PC-9 (cell line): ENCODE measurements at regions not wholly inside any gene's neighbourhood (a gene's known extent, or its start where the extent isn't known, plus 50 kb on each side); places are given as distances from the start of the nearest gene placed in this dataset.

Experiments
- BruUV-seq: library from RNA; stranded (reverse); fragments of 400-500 nt; replicated peaks from 2 replicates; lab custom pipeline; 2021; lab: Mats Ljungman, UMichigan
- CTCF ChIA-PET: fragments of 300-600 bp; sonication (Branson Sonifier 250); formaldehyde crosslinking; loops from one replicate; lab custom pipeline; 2022; ENCODE audit warnings: antibody characterized with exemption; lab: Charles Lee
- POLR2A ChIA-PET: fragments of 300-600 bp; sonication (Branson Sonifier 250); formaldehyde crosslinking; loops from one replicate; lab custom pipeline; 2022; ENCODE audit warnings: antibody characterized with exemption; ENCODE audit not compliant: unreplicated experiment; lab: Charles Lee
- DNase-seq, 2 experiments: peaks; one replicate each; pipeline versions ENCODE4 v3.0.0 to v3.0.0-alpha.2; 2015 to 2022; ENCODE audit warnings: mixed read lengths in 1 of 2
- H2AFZ ChIP-seq: fragments of 200-600 bp; sonication (generic); 2 replicates; pipeline ENCODE4 v1.8.1; 2017; ENCODE audit warnings: antibody characterized with exemption
- H3F3A ChIP-seq: fragments of 200-600 bp; sonication (generic); 2 replicates; pipeline ENCODE4 v1.8.1; 2017; ENCODE audit warnings: antibody characterized with exemption, mild to moderate bottlenecking, low read depth; ENCODE audit not compliant: insufficient read depth
- H3K27ac ChIP-seq: fragments of 200-600 bp; sonication (generic); 2 replicates; pipeline ENCODE4 v1.6.1; 2016; ENCODE audit warnings: mixed run types
- H3K27me3 ChIP-seq: fragments of 200-600 bp; sonication (generic); 2 replicates; pipeline ENCODE4 v1.6.1; 2016; ENCODE audit warnings: low read depth, mixed run types; ENCODE audit not compliant: insufficient read depth
- H3K36me3 ChIP-seq: fragments of 200-600 bp; sonication (generic); 2 replicates; pipeline ENCODE4 v1.6.1; 2016; ENCODE audit warnings: low read depth, mixed run types
- H3K4me1 ChIP-seq: fragments of 200-600 bp; sonication (generic); replicated peaks from 2 replicates; pipeline ENCODE4 v1.6.1; 2016; ENCODE audit warnings: mixed run types; ENCODE audit not compliant: insufficient read depth
- H3K4me2 ChIP-seq: fragments of 200-600 bp; sonication (generic); 2 replicates; pipeline ENCODE4 v1.6.1; 2017; ENCODE audit warnings: mixed run types
- H3K4me3 ChIP-seq: fragments of 200-600 bp; sonication (generic); 2 replicates; pipeline ENCODE4 v1.6.1; 2016; ENCODE audit warnings: mixed run types
- H3K79me2 ChIP-seq: fragments of 200-600 bp; sonication (generic); 2 replicates; pipeline ENCODE4 v1.6.1; 2017; ENCODE audit warnings: low read depth, mixed run types
- H3K9me2 ChIP-seq: fragments of 200-600 bp; sonication (generic); 2 replicates; pipeline ENCODE4 v1.8.1; 2017; ENCODE audit warnings: mild to moderate bottlenecking; ENCODE audit not compliant: insufficient read depth
- H3K9me3 ChIP-seq: fragments of 200-600 bp; sonication (generic); 2 replicates; pipeline ENCODE4 v1.8.1; 2016; ENCODE audit warnings: low read depth; ENCODE audit not compliant: insufficient read depth
- H4K20me1 ChIP-seq: fragments of 200-600 bp; sonication (generic); 2 replicates; pipeline ENCODE4 v1.8.1; 2017; ENCODE audit not compliant: insufficient read depth
- EZH2 ChIP-seq: fragments of 200-600 bp; sonication (generic); IDR thresholded peaks from 2 replicates; pipeline ENCODE4 v1.8.0; 2017; ENCODE audit warnings: antibody characterized with exemption, low read depth
- intact Hi-C: fragments of 100-400 bp; cut with micrococcal nuclease; formaldehyde crosslinking; loops from one replicate; pipeline ENCODE4 v1.10.0; 2022; ENCODE audit not compliant: unreplicated experiment
- TF ChIP-seq, protein P1 (sequence below): fragments of 200-600 bp; sonication (generic); conservative IDR thresholded peaks from 2 replicates; pipeline ENCODE4 v1.6.1; 2017; ENCODE audit warnings: mixed run types, antibody characterized with exemption, mild to moderate bottlenecking, moderate library complexity

GRCh38 chr9:79164406-79164805, 407.4 kb upstream of the TLE4 start:
- DNase-seq: no peak
- POLR2A ChIA-PET: no interaction called here

DNA sequence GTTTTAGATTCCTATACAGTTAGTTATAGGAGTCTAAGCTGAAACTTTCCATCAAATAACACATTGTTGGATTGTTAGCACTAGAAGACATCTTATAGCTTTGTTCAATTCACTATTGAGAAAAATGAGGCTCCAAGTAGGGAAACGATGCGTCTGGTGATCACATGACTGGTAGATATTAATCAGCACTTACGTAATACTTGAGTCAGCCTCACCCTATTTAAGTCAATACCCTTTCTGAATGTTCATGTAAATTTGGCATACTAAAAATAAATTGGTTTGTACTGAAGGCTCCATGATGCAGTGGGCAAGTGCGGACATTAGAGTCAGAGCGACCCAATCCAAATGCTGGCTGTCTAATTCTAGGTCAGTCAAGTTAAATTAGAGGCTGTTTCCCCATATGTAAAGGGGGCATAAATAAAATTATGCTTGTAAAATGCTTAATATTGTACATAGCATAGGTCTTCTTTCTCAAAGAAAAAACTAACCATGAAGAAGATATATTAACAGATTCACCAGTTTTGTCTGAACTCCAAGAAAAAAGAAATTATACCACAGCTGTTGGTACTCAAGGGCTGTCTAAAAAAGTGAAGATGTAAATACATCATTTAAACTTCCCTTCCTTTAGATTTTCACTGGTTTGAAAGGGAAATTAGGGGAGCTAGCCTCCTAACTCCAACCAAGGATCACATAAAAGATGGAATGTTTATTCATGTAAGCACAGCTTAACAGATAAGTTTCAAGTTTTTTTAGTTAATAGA, 406.6 kb upstream of the TLE4 start:
- no peak for TF ChIP-seq EZH2
- TF ChIP-seq, protein P1, sequence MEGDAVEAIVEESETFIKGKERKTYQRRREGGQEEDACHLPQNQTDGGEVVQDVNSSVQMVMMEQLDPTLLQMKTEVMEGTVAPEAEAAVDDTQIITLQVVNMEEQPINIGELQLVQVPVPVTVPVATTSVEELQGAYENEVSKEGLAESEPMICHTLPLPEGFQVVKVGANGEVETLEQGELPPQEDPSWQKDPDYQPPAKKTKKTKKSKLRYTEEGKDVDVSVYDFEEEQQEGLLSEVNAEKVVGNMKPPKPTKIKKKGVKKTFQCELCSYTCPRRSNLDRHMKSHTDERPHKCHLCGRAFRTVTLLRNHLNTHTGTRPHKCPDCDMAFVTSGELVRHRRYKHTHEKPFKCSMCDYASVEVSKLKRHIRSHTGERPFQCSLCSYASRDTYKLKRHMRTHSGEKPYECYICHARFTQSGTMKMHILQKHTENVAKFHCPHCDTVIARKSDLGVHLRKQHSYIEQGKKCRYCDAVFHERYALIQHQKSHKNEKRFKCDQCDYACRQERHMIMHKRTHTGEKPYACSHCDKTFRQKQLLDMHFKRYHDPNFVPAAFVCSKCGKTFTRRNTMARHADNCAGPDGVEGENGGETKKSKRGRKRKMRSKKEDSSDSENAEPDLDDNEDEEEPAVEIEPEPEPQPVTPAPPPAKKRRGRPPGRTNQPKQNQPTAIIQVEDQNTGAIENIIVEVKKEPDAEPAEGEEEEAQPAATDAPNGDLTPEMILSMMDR: no peak
- Histone ChIP-seq H3F3A (no peaks in the 10 kb centered on the region), H3K4me3 (no peak overlapping the region), H3K9me2 (no peaks in the 10 kb centered on the region), H2AFZ (no peak overlapping the region), H4K20me1 (no peaks in the 10 kb centered on the region), H3K27me3 (peaks cover 17% of the 10 kb centered on the region; the same call in 1 of the 2 replicates), H3K27ac (no peak overlapping the region), H3K9me3 (no peaks in the 10 kb centered on the region), H3K4me1 (no peaks in the 10 kb centered on the region), H3K36me3 (no peaks in the 10 kb centered on the region), H3K79me2 (no peaks in the 10 kb centered on the region), H3K4me2 (no peak overlapping the region)
- CTCF ChIA-PET: no interaction called here
- no TSS peak for BruUV-seq
- DNase-seq: no peak
- intact Hi-C loops: no loop called here
- POLR2A ChIA-PET: no interaction called here

More at GRCh38 chr9:79164406-79164805, 407.4 kb upstream of the TLE4 start:
- Histone ChIP-seq H3K4me3 (no peak overlapping the region), H3K9me3 (no peaks in the 10 kb centered on the region), H3K27me3 (peaks cover 17% of the 10 kb centered on the region; the same call in 1 of the 2 replicates), H3K79me2 (no peaks in the 10 kb centered on the region), H3K9me2 (no peaks in the 10 kb centered on the region), H3K36me3 (no peaks in the 10 kb centered on the region), H2AFZ (no peak overlapping the region), H3K4me2 (no peak overlapping the region), H3K4me1 (no peaks in the 10 kb centered on the region), H4K20me1 (no peaks in the 10 kb centered on the region), H3F3A (no peaks in the 10 kb centered on the region), H3K27ac (no peak overlapping the region)
- intact Hi-C loops: no loop called here
- CTCF ChIA-PET: no interaction called here
- TF ChIP-seq, protein P1: no peak
- TF ChIP-seq EZH2: no peak
- BruUV-seq: no TSS peak

DNA sequence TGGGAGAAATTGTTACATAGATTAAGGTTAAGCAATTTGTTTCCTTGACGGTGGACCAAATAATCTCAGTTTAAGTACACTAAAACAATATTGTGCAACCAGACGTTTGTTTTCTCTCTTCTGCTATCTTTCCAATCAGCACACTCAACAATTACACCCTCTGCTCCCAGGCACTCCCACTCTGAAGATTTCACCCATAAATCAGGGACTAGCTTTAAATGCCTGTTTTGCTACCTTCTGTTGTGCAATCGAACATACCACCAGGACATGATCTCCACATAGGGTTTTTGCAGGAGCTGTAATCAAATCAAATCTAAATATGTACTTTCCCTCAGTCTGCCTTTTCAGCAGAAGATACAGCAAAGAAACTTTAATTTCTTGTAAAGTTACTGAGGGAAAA, 405.8 kb upstream of the TLE4 start:
- POLR2A ChIA-PET: no interaction called here
- H3K9me2 ChIP-seq: no peaks in the 10 kb centered on the region
- TF ChIP-seq, protein P1: no peak
- no peak for TF ChIP-seq EZH2
- CTCF ChIA-PET: no interaction called here
- H3K4me1 ChIP-seq: no peaks in the 10 kb centered on the region
- H2AFZ ChIP-seq: no peak overlapping the region
- intact Hi-C loops: no loop called here
- peaks cover 17% of the 10 kb centered on the region; the same call in 1 of the 2 replicates for H3K27me3 ChIP-seq
- no peak overlapping the region for H3K4me3 ChIP-seq
- no peaks in the 10 kb centered on the region for H3K79me2 ChIP-seq
- DNase-seq: no peak
- H3K9me3 ChIP-seq: no peaks in the 10 kb centered on the region
- BruUV-seq: no TSS peak
- no peak overlapping the region for H3K27ac ChIP-seq
- H3F3A ChIP-seq: no peaks in the 10 kb centered on the region
- H3K36me3 ChIP-seq: no peaks in the 10 kb centered on the region
- no peaks in the 10 kb centered on the region for H4K20me1 ChIP-seq
- H3K4me2 ChIP-seq: no peak overlapping the region
